CD4-positive, alpha-beta T cell treated with Interleukin-6 for 4 hours (primary cell): ENCODE measurements at regions not wholly inside any gene's neighbourhood (a gene's known extent, or its start where the extent isn't known, plus 50 kb on each side); places are given as distances from the start of the nearest gene placed in this dataset.
"Not testable (repeated sequence)": the region's sequence is repeated elsewhere in the genome, so short reads cannot be mapped to it uniquely, and the experiment has no call there.

Experiments used
- DNase-seq: peaks from one replicate; pipeline ENCODE4 v3.0.0-alpha.2; 2020; ENCODE audit warnings: mixed read lengths

DNA sequence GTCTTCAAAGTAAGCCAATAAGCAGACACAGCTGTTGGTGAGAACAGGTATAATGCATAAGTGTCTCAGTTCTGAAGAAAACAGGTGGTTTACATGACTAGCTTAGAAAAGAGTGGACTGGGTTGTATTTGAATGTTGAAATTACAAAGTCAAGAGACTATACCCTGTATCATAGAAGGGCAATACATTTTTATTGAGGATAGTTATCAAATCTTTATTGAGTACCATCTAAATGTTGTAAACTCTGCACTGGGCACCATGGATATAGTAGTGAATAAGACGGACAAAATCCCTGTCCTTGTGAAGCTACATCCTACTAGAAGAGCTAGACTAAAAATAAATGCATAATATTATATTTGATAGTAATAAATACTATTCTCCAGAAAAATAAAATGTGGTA, 88.5 kb upstream of the CDC42EP3 start:
- not testable (repeated sequence) for DNase-seq

- no peak for DNase-seq
Observed at GRCh38 chr2:37760471-37760870, 89.0 kb upstream of the CDC42EP3 start.

DNA sequence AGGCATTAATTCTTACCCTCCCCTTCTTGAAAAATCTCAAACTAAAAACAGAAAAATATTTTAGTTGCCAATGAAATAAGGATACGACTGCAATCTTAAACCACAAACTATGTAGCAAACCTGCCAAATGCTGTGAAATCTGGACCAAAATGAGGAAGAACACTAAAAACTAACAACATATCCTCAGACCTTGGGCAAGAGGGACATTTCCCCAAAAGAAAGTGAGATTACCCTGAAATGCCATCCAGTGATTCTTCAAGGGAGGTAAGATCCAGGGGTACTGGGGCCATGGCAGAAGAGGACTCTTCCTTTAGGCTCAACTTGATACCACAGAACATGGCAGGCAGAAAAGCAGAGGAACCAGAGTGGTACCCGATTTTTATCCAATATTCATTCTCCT, 90.8 kb upstream of the CDC42EP3 start:
- not testable (repeated sequence) for DNase-seq

- DNase-seq = no peak
Observed at GRCh38 chr2:37764739-37765138, 93.3 kb upstream of the CDC42EP3 start.

- DNase-seq = no peak
Observed at GRCh38 chr2:37766106-37766505, 94.7 kb upstream of the CDC42EP3 start.

DNA sequence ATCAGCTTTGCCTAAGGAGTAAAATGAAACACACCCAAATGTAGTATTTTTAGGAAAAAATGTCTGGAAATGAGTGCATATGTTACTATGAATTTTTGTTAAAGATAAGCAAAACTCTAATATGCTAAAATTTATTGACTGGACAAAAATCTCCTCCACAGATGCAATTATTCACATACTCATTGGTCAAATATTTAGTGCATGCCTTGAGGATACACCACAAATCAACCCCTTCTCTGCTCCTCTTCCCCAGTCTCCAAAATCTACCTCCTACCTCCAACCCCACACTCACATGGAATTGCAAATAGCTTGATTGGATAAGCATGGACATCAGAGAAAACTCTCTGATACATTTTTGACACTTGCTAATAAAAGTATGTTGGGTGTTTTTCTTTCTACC, 95.6 kb upstream of the CDC42EP3 start:
- no peak for DNase-seq

DNA sequence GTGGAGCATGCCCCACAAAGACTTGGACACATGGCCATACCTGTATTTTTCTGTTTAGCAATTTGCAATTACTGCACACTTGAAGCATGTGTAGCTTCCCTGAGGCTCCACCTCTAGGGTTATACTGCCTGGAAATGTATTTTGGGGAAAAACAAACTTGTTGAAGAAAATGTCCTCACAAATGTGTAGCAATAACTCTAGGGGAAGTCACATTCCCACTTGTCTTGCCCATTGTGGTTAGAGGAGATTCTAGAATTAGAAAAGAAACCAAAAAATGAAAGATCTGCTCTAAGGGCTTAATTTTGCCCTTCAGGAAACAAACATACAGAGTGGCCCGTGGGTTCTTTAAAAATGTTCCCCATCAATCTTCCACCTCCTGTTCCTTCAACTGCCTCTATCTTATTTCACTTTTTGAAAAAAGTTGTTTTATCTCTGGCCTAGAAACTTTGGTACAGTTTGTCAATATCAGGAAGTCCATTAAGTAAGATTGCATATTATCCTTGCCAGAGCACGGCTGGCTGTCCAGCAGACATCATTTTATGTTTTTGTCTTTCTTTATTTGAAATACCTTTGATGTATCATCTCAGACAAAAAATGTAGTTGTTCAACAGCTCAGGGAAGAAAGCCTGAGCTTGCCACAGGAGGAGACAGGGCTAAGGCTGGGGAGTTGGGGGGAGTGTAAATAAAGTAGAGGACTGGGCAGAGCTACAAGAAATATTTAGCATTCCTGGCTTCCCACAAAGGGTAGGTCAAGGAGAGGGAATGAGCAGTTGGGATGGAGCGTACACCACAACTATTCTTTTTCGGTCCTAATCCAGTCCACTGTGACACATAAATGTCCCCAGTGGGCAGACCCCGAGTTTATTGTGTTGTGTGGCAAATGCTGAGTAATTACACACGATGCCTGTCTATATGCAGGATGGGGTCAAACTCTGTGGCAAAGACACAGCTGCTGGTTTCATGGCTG, 96.8 kb upstream of the CDC42EP3 start:
- DNase-seq = no peak

GRCh38 chr2:37769551-37769950, 98.1 kb upstream of the CDC42EP3 start:
- DNase-seq = no peak

- no peak for DNase-seq
Observed at GRCh38 chr2:37770797-37771196, 99.4 kb upstream of the CDC42EP3 start.

GRCh38 chr2:37771600-37772088, 100.2 kb upstream of the CDC42EP3 start:
- no peak for DNase-seq

GRCh38 chr2:37773371-37774130, 102.1 kb upstream of the CDC42EP3 start:
- DNase-seq = no peak

DNA sequence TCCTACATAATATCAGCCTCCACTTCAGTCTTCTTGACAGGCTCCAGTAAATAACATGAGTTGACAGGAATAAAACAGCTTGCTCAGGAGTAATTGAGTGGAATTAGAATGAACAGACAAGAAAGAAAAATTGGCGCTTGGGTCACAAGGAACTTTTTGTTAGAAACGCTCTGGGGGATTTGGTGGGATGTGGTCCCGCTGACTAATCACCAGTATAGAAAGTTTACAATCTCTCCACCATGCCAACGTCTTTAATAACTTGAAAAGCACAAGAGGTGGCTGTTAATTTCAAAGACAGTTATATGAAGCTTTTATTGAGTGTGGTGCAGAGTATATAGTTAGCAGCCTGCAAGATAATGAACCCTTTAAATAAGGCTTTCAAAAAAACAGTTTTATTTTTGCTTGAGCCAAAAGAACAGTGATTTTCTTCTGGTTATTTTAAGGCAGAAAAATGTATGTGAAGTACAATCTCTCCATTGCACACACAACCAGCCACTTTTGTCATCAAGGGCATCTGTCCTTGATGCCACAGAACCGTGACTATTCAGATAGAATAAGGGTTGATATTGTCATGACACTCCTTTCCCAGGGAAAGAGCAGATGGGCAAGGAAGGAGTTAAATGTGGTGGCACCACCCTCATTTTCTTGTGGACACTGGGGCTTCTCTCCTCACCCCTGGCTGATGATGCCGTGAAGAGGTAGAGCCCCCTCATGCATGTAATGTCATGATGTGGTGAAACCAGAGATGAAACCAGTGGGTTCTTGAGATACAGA, 102.9 kb upstream of the CDC42EP3 start:
- DNase-seq = not testable (repeated sequence)

DNA sequence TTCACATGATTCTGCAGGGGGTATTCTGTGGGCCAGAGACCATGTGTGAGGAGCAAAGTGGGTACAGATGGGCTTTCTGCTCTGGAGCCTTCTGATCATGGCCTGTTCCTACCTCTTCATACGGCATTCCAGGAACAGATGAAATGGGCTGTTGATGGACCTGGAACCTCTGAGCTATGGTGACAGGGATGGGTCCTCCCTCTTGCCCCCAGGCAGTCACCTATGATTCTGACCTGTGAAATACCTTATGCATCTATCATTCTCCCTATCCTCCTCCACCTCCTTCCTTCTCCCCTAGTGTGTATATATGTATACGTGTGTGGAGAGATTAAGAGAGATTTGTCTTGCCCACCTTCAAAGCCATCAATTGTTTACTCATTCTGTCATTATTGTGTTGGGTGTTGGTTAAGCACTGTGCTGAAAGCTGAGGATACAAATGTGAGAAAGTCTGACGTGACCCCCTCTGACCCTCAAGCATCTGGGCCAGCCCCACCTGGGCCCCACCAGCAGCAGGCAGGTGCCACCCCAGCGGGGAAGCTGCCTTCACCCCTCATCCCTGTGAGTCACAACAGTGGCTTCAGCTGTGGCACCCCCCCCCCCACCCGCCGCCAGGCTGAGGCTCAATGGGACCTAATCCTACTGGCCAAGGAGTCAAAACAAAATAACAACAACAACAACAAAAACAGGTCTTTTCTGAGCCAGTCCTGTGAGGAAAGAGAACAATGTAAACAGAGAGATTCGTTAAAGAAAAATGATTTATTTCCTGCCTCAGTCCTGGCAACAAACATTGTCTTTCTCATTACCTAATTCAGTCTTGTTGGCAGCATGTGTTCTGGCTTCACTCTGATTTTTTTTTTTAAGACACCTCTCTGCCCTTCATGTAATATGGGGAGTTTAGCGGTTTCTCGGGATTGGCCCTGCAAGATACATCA, 103.8 kb upstream of the CDC42EP3 start:
- no peak for DNase-seq

DNA sequence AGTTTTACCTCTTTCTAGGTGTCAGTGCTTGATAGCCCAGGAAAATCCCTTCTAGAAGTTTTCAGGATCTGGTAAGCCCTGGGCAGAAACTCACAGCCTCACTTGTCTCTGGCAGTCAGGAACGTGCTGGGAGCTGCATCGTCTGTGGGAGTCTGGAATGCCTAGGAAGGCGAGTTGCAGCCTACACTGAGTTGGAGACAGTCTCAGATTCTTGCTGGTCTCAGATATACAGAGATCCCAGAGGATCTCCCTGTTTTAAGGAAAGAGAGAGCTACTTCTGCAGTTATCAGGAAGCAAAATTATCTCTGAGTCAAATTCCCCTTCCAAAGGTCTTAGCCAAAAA, 104.4 kb upstream of the CDC42EP3 start:
- no peak for DNase-seq

GRCh38 chr2:37776487-37776886, 105.0 kb upstream of the CDC42EP3 start:
- no peak for DNase-seq

- DNase-seq = no peak
Observed at GRCh38 chr2:37779139-37779538, 107.7 kb upstream of the CDC42EP3 start.

GRCh38 chr2:37779611-37780386, 108.4 kb upstream of the CDC42EP3 start:
- no peak for DNase-seq

- no peak for DNase-seq
Observed at GRCh38 chr2:37780387-37780676, 108.9 kb upstream of the CDC42EP3 start.

GRCh38 chr2:37781028-37781427, 109.6 kb upstream of the CDC42EP3 start:
- DNase-seq = no peak

GRCh38 chr2:37782155-37782673, 110.8 kb upstream of the CDC42EP3 start:
- no peak for DNase-seq
